Endodermal cell (in vitro differentiated cells): ENCODE measurements at regions not wholly inside any gene's neighbourhood (a gene's known extent, or its start where the extent isn't known, plus 50 kb on each side); places are given as distances from the start of the nearest gene placed in this dataset.

Source experiments
- DNase-seq: peaks from one replicate; pipeline ENCODE4 v3.0.0-alpha.2; 2017
- H3K27ac ChIP-seq: 2 replicates; pipeline ENCODE4 v1.5.1; 2013; ENCODE audit warnings: mild to moderate bottlenecking, low read depth, low read length, moderate library complexity
- H3K27me3 ChIP-seq: 2 replicates; pipeline ENCODE4 v1.6.1; 2013; ENCODE audit warnings: mild to moderate bottlenecking, low read length, moderate library complexity; ENCODE audit not compliant: insufficient read depth, control insufficient read depth, poor library complexity, severe bottlenecking
- H3K36me3 ChIP-seq: 2 replicates; pipeline ENCODE4 v1.7.0; 2013; ENCODE audit warnings: mild to moderate bottlenecking, low read length, moderate library complexity; ENCODE audit not compliant: control insufficient read depth, insufficient read depth
- H3K4me1 ChIP-seq: one replicate; pipeline ENCODE4 v1.7.0; 2013; ENCODE audit warnings: low read length; ENCODE audit not compliant: control insufficient read depth, insufficient read depth
- H3K4me3 ChIP-seq: 2 replicates; pipeline ENCODE4 v1.5.1; 2013; ENCODE audit warnings: mild to moderate bottlenecking, low read length, moderate library complexity
- H3K9ac ChIP-seq: 2 replicates; pipeline ENCODE4 v1.6.1; 2013; ENCODE audit warnings: mild to moderate bottlenecking, low read length, moderate library complexity; ENCODE audit not compliant: poor library complexity, severe bottlenecking; ENCODE audit errors: extremely low read depth
- H3K9me3 ChIP-seq: 2 replicates; pipeline ENCODE4 v1.6.1; 2013; ENCODE audit warnings: mild to moderate bottlenecking, low read length, moderate library complexity; ENCODE audit not compliant: control insufficient read depth
- H3K27ac Mint-ChIP-seq: 2 replicates; pipeline ENCODE4 v1.8.0; 2020; ENCODE audit warnings: mixed read lengths
- H3K27me3 Mint-ChIP-seq: 2 replicates; pipeline ENCODE4 v1.8.0; 2021; ENCODE audit warnings: mild to moderate bottlenecking, mixed read lengths; ENCODE audit not compliant: insufficient read depth
- H3K36me3 Mint-ChIP-seq: 2 replicates; pipeline ENCODE4 v1.8.0; 2020; ENCODE audit warnings: low read depth, mixed read lengths
- H3K4me1 Mint-ChIP-seq: 2 replicates; pipeline ENCODE4 v1.8.0; 2020; ENCODE audit warnings: mixed read lengths
- H3K4me3 Mint-ChIP-seq: 2 replicates; pipeline ENCODE4 v1.8.0; 2020; ENCODE audit warnings: mild to moderate bottlenecking, moderate library complexity, mixed read lengths
- H3K9me3 Mint-ChIP-seq: 2 replicates; pipeline ENCODE4 v1.8.0; 2020; ENCODE audit warnings: mild to moderate bottlenecking, mixed read lengths
- CTCF ChIP-seq: fragments of 200-600 bp; sonication (generic); conservative IDR thresholded peaks from 2 replicates; pipeline ENCODE4 v1.5.0; 2021; ENCODE audit warnings: antibody characterized with exemption, mild to moderate bottlenecking
- WGBS, 2 experiments: methylation state at CpG; one replicate each; pipeline versions ENCODE4 v1.1.5 to v1.1.7; 2013; ENCODE audit warnings: missing lambda C conversion rate in 2 of 2, mixed read lengths in 1 of 2; ENCODE audit not compliant: insufficient coverage in 1 of 2, insufficient read length in 1 of 2; 5-methylcytosine and 5-hydroxymethylcytosine counted together

DNA sequence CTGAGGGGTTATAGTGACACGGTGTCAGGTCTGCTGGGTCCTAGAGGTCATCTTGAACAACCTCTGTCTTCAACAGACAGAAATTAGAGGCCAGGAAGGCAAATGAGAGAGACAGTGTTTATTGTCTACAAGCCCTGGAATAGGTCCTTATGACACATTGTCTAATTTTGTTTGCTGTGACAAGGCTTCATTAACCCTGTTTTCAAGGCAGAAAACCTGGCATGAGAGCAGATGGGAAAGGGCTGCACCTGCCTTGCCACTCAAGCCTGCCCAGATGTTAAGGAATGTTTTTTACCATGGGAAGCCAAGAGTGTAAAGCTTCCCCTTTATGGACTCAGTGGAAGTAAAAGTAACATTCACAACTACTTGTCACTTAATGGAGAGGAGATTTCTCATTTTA, 275.3 kb downstream of the KCNS3 start:
- Mint-ChIP-seq H3K9me3 (no peaks in the 10 kb centered on the region), H3K27ac (no peak overlapping the region), H3K36me3 (no peaks in the 10 kb centered on the region), H3K4me3 (no peak overlapping the region), H3K4me1 (no peaks in the 10 kb centered on the region), H3K27me3 (peaks cover 44% of the 10 kb centered on the region)
- no peak for TF ChIP-seq CTCF
- H3K4me3 ChIP-seq, result no peak overlapping the region
- peaks cover 54% of the 10 kb centered on the region for H3K27me3 ChIP-seq
- H3K4me1 ChIP-seq, result no peaks in the 10 kb centered on the region
- no peaks in the 10 kb centered on the region for H3K36me3 ChIP-seq
- 83 to 92% methylated on average over 1 of the region's 1 CpG for WGBS, 2 experiments
- H3K9ac ChIP-seq, result no peak overlapping the region
- no peak for DNase-seq
- H3K9me3 ChIP-seq, result no peaks in the 10 kb centered on the region
- H3K27ac ChIP-seq, result no peak overlapping the region

GRCh38 chr2:18151237-18151636, 272.8 kb downstream of the KCNS3 start:
- H3K27ac Mint-ChIP-seq, result no peak overlapping the region

DNA sequence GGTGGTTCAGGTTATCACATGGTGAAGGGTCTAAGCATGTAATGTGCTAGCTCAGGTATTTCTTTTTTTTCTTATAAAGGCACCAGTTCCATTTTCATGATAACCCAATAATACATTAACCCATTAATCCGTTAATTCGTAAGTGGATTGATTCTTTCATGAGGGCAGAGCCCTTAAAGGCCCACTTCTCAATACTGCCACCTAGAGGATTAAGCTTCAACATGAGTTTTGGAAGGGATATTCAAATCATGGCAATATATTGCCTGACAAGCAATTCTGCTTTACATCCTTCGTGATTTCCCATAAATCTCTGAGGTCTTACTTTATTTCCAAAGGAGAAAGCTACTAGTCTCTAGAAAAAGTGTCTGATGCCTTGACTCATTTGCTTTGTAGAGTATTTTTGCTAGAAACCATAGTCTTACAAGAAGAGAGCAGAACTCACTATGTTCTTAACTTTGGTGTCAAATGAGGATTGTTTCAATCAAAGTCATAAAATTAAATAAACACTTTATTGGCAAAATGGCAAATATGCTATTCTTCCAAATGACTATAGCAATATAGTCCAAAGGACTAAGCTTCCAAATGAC, 271.3 kb downstream of the KCNS3 start:
- no peak for DNase-seq
- no peaks in the 10 kb centered on the region for H3K9me3 Mint-ChIP-seq
- 48 to 59% methylated on average over 3 of the region's 3 CpGs for WGBS, 2 experiments

More at GRCh38 chr2:18151237-18151636, 272.8 kb downstream of the KCNS3 start:
- Histone ChIP-seq H3K27ac (no peak overlapping the region), H3K9me3 (no peaks in the 10 kb centered on the region), H3K36me3 (no peaks in the 10 kb centered on the region), H3K4me1 (no peaks in the 10 kb centered on the region), H3K27me3 (peaks cover 47% of the 10 kb centered on the region), H3K4me3 (no peak overlapping the region), H3K9ac (no peak overlapping the region)
- TF ChIP-seq CTCF, result no peak
- Mint-ChIP-seq H3K36me3 (no peaks in the 10 kb centered on the region), H3K27me3 (peaks cover 46% of the 10 kb centered on the region), H3K4me1 (no peaks in the 10 kb centered on the region), H3K4me3 (no peak overlapping the region), H3K9me3 (no peaks in the 10 kb centered on the region)
- 92 to 100% methylated on average over 2 to 4 of the region's 4 CpGs for WGBS, 2 experiments
- no peak for DNase-seq

More for the DNA sequence above, 271.3 kb downstream of the KCNS3 start:
- H3K36me3 ChIP-seq, result no peaks in the 10 kb centered on the region
- no peak overlapping the region for H3K4me3 ChIP-seq
- peak; percentile 89 for TF ChIP-seq CTCF
- Mint-ChIP-seq H3K36me3 (no peaks in the 10 kb centered on the region), H3K4me3 (no peak overlapping the region), H3K27me3 (peaks cover 39% of the 10 kb centered on the region), H3K27ac (no peak overlapping the region), H3K4me1 (no peaks in the 10 kb centered on the region)
- no peaks in the 10 kb centered on the region for H3K4me1 ChIP-seq
- H3K9ac ChIP-seq, result no peak overlapping the region
- H3K9me3 ChIP-seq, result no peaks in the 10 kb centered on the region
- peaks cover 45% of the 10 kb centered on the region for H3K27me3 ChIP-seq
- no peak overlapping the region for H3K27ac ChIP-seq
